ENCODE measurements at regions not wholly inside any gene's neighbourhood (a gene's known extent, or its start where the extent isn't known, plus 50 kb on each side); places are given as distances from the start of the nearest gene placed in this dataset.

GRCh38 chr2:215826376-215826775 lies 187.0 kb downstream of the MREG start:
- TF ChIP-seq, protein P1, sequence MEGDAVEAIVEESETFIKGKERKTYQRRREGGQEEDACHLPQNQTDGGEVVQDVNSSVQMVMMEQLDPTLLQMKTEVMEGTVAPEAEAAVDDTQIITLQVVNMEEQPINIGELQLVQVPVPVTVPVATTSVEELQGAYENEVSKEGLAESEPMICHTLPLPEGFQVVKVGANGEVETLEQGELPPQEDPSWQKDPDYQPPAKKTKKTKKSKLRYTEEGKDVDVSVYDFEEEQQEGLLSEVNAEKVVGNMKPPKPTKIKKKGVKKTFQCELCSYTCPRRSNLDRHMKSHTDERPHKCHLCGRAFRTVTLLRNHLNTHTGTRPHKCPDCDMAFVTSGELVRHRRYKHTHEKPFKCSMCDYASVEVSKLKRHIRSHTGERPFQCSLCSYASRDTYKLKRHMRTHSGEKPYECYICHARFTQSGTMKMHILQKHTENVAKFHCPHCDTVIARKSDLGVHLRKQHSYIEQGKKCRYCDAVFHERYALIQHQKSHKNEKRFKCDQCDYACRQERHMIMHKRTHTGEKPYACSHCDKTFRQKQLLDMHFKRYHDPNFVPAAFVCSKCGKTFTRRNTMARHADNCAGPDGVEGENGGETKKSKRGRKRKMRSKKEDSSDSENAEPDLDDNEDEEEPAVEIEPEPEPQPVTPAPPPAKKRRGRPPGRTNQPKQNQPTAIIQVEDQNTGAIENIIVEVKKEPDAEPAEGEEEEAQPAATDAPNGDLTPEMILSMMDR (IDR thresholded peaks at IDR 0.05) = no peak
- no peak for TF ChIP-seq POLR2A (IDR thresholded peaks at IDR 0.05)
- no peak for TF ChIP-seq POLR2AphosphoS5 (IDR thresholded peaks at IDR 0.05)
